ENCODE measurements at regions not wholly inside any gene's neighbourhood (a gene's known extent, or its start where the extent isn't known, plus 50 kb on each side); places are given as distances from the start of the nearest gene placed in this dataset.
"Not testable (repeated sequence)": the region's sequence is repeated elsewhere in the genome, so short reads cannot be mapped to it uniquely, and the experiment has no call there.

DNA sequence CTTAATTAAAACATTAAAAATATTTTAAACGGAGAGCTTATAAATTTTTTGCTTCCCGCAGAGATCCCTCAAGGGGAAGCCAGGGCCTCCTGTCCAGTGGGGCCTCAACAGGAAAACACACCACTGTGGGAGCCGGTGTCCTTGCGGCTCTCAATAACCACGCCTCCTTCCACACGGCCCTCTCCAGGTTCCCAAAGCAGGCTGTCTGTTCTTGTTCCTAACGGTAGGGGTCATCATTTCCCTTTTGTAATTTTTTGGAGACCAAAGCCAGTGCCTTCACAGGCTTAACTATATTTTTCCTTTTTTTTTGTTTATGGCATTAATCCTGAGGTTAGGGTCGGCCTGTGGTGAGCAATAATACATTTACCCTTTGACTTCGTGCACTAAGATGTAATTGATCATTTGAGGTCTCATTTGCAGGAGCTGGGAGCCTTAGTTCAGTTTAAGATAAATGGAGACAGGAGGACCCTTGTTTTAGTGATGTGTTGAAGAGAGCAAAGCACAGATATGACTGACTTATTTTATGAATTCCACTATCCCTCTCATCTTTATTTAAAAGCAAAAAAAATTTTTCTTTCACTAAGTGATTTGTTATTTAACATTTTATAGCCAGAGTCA, 77.5 kb upstream of the N4BP1 start:
- TF ChIP-seq CTCF (conservative IDR thresholded peaks at IDR 0.05): peak; percentile 79

DNA sequence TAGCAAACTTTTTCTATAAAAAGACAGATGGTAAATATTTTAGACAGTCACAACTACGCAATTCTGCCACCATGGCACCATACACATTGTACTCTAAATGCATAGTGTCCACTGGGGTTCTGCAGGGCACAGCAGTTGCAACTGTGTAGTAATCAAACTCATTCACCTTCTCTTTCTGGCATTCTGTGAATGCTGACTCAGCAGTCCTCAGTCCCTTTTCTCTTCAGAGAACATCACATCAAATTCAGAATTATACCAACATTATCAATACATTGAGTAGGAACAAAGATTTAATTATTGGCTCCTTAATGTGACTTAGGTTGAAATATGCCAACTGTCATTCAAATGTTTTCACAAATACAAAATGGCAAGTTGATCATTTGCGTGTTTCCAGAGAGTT, 74.2 kb upstream of the N4BP1 start:
- H3K27ac ChIP-seq: no peak overlapping the region
- TF ChIP-seq CTCF (conservative IDR thresholded peaks at IDR 0.05): no peak

More for the DNA sequence above, 77.5 kb upstream of the N4BP1 start:
- no peak overlapping the region for H3K27ac ChIP-seq

DNA sequence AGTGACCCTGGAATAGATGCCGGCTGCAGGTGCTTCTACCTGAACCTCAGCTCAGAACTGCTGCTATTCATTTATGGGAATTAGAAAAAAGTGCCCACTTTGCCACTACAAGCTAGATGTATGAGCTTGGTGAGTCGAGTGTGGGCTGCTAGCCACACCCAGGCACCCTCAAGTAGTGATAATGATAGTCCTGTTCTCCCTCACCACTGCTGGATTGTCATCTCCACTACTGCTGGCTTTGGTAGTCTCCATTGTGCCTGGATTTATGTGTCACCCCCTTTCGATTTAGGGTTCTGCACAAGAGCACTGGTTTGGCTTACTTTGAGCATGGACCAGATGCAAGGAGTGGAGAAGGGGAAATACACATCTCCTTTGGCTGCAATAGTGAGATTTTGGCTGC, 73.0 kb upstream of the N4BP1 start:
- H3K27ac ChIP-seq: no peak overlapping the region
- TF ChIP-seq CTCF (conservative IDR thresholded peaks at IDR 0.05): no peak

DNA sequence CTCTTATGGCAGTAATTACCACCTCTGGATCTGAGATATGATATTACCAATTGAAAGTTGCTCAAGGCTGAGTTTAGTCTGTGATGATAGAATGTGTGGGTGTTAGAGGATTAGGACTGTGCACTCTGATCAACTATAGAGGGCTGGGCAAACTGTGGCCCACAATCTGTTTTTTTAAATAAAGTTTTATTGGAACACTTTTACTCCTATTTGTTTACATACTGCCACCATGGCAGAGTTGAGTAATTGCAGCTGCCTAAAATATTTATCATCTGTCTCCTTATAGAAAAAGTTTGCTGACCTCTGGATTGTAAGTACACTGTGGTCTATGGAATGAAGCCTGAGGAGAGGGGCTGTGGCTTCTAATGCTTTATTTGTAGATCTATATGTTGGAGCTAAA, 71.5 kb upstream of the N4BP1 start:
- H3K27ac ChIP-seq: no peak overlapping the region; the same call in 1 of the 2 replicates
- TF ChIP-seq CTCF (conservative IDR thresholded peaks at IDR 0.05): no peak

GRCh38 chr16:48680881-48681280, 70.9 kb upstream of the N4BP1 start:
- no peak for TF ChIP-seq CTCF (conservative IDR thresholded peaks at IDR 0.05)
- H3K27ac ChIP-seq: no peak overlapping the region; the same call in 1 of the 2 replicates

DNA sequence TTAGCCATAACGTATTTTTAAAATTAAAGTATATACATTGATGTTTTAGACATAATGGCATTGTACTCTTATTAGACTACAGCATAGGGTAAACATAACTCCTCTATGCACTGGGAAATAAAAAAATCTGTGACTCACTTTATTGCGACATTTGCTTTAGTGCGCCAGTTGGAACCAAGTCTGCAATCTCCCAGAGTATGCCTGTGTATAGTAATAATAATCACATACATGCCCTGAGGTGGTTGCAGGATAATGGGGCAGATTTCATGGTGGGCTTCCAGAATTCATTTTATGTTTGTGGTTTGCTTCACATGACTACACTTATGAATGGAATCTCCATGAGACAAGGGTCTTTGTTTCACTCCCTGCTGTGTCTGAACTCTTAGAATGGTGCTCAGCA, 66.9 kb upstream of the N4BP1 start:
- no peak for TF ChIP-seq CTCF (conservative IDR thresholded peaks at IDR 0.05)

GRCh38 chr16:48668184-48668583, 58.2 kb upstream of the N4BP1 start:
- H3K27ac ChIP-seq: not testable (repeated sequence)

More for the DNA sequence above, 66.9 kb upstream of the N4BP1 start:
- H3K27ac ChIP-seq: no peak overlapping the region

DNA sequence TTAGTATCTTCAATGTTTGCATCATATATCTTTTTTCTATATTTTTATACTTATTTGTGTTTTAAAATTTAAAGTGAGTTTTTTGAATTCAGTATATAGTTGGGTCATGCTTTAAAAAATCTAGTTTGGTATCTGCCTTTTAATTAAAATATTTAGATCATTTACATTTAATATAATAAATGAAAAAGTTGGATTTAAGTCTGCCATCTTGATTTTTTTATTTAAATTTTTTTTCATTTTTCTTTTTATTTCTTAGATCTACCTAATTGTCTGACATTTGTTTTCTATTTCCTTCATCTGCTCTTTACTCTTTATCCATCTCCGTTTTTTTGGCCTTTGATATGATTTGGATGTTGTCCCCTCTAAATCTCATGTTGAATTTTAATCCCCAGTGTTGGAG, 50.0 kb upstream of the N4BP1 start:
- H3K27ac ChIP-seq: no peak overlapping the region
- no peak for TF ChIP-seq CTCF (conservative IDR thresholded peaks at IDR 0.05)
